CD4-positive, alpha-beta memory T cell (primary cell): ENCODE measurements at regions not wholly inside any gene's neighbourhood (a gene's known extent, or its start where the extent isn't known, plus 50 kb on each side); places are given as distances from the start of the nearest gene placed in this dataset.
A peak's percentile ranks its signal among the peaks of the same experiment; 100 is the strongest.

Source experiments
- CTCF ChIA-PET: fragments of 350-600 bp; sonication (Branson Sonifier 250); formaldehyde crosslinking; loops from one replicate; lab custom pipeline; 2021; ENCODE audit warnings: inconsistent platforms; ENCODE audit not compliant: partially characterized antibody; lab: Charles Lee
- POLR2A ChIA-PET: fragments of 350-600 bp; sonication (Branson Sonifier 250); formaldehyde crosslinking; loops from one replicate; lab custom pipeline; 2021; ENCODE audit not compliant: partially characterized antibody; lab: Charles Lee
- DNase-seq, 5 donors: peaks; one replicate each; pipeline versions ENCODE4 v3.0.0 to v3.0.0-alpha.2; 2020 to 2022; ENCODE audit warnings: mixed read lengths in 1 of 5
- H3K27ac ChIP-seq: one replicate; pipeline ENCODE4 v1.7.0; 2013; ENCODE audit warnings: low read depth, low read length
- H3K27me3 ChIP-seq: 2 replicates; pipeline ENCODE4 v1.7.0; 2013; ENCODE audit warnings: mild to moderate bottlenecking, low read length, moderate library complexity; ENCODE audit not compliant: insufficient read depth
- H3K36me3 ChIP-seq: 2 replicates; pipeline ENCODE4 v1.7.0; 2013; ENCODE audit warnings: mild to moderate bottlenecking, low read length, moderate library complexity; ENCODE audit not compliant: insufficient read depth
- H3K4me1 ChIP-seq: 2 replicates; pipeline ENCODE4 v1.7.0; 2013; ENCODE audit warnings: mild to moderate bottlenecking, low read length, moderate library complexity; ENCODE audit not compliant: insufficient read depth
- H3K4me3 ChIP-seq, 2 donors: one replicate each; pipeline ENCODE4 v1.7.0; 2013; ENCODE audit warnings: low read length in 2 of 2, mild to moderate bottlenecking in 1 of 2
- H3K9me3 ChIP-seq, 2 donors: one replicate each; pipeline ENCODE4 v1.7.0; 2013; ENCODE audit warnings: low read length in 2 of 2, control low read depth in 1 of 2; ENCODE audit not compliant: control insufficient read depth in 1 of 2
- H3K27ac Mint-ChIP-seq, 7 donors: one replicate each; pipeline ENCODE4 v1.8.0; 2020 to 2021; ENCODE audit warnings: mixed read lengths in 7 of 7, mild to moderate bottlenecking in 6 of 7, inconsistent platforms in 3 of 7, moderate library complexity in 3 of 7
- H3K27me3 Mint-ChIP-seq, 2 donors: one replicate each; pipeline ENCODE4 v1.8.0; 2020 to 2021; ENCODE audit warnings: mixed read lengths in 2 of 2
- H3K36me3 Mint-ChIP-seq, 2 donors: one replicate each; pipeline ENCODE4 v1.8.0; 2020 to 2021; ENCODE audit warnings: mixed read lengths in 2 of 2, inconsistent platforms in 1 of 2, mild to moderate bottlenecking in 1 of 2
- H3K4me1 Mint-ChIP-seq, 4 donors: one replicate each; pipeline ENCODE4 v1.8.0; 2020 to 2021; ENCODE audit warnings: mixed read lengths in 4 of 4, mild to moderate bottlenecking in 1 of 4
- H3K4me3 Mint-ChIP-seq, 8 donors: one replicate each; pipeline ENCODE4 v1.8.0; 2020 to 2021; ENCODE audit warnings: mixed read lengths in 8 of 8, mild to moderate bottlenecking in 7 of 8, moderate library complexity in 6 of 8, inconsistent platforms in 3 of 8
- H3K9me3 Mint-ChIP-seq, 8 donors: one replicate each; pipeline ENCODE4 v1.8.0; 2020 to 2021; ENCODE audit warnings: mixed read lengths in 8 of 8, mild to moderate bottlenecking in 5 of 8, inconsistent platforms in 3 of 8, moderate library complexity in 1 of 8
- intact Hi-C: fragments of 100-400 bp; cut with micrococcal nuclease; formaldehyde crosslinking; loops from one replicate; pipeline ENCODE4 v1.15.1; 2023

- Histone ChIP-seq H3K9me3 (no peaks in the 10 kb centered on the region), H3K36me3 (no peaks in the 10 kb centered on the region), H3K4me3 (no peak overlapping the region), H3K4me1 (no peaks in the 10 kb centered on the region), H3K27ac (no peak overlapping the region), H3K27me3 (no peaks in the 10 kb centered on the region)
- H3K9me3 Mint-ChIP-seq: peaks cover 0 to 30% (median 19%) of the 10 kb centered on the region in 8 donors
- no peaks in the 10 kb centered on the region for H3K27me3 Mint-ChIP-seq
- no peak overlapping the region for H3K27ac Mint-ChIP-seq
- H3K36me3 Mint-ChIP-seq: peaks cover 3 to 4% of the 10 kb centered on the region in 2 donors
- DNase-seq: no peak
- CTCF ChIA-PET: interaction anchor here (0.6 kb wide), 1 partner anchor 11 kb away, joined by 3 read pairs; no protein-coding TSS in a partner anchor
- H3K4me3 Mint-ChIP-seq: no peak overlapping the region
- intact Hi-C loops: no loop called here
- no peaks in the 10 kb centered on the region for H3K4me1 Mint-ChIP-seq
- POLR2A ChIA-PET: no interaction called here
Observed at GRCh38 chr4:148565801-148566200, 123.6 kb upstream of the NR3C2 start.

GRCh38 chr4:148563684-148564083, 121.5 kb upstream of the NR3C2 start:
- DNase-seq: no peak

GRCh38 chr4:148561467-148561866, 119.3 kb upstream of the NR3C2 start:
- Mint-ChIP-seq H3K27me3 (no peaks in the 10 kb centered on the region), H3K4me1 (no peaks in the 10 kb centered on the region), H3K27ac (no peak overlapping the region), H3K4me3 (no peak overlapping the region), H3K36me3 (no peaks in the 10 kb centered on the region), H3K9me3 (no peaks in the 10 kb centered on the region)
- H3K4me3 ChIP-seq: no peak overlapping the region
- H3K9me3 ChIP-seq: no peaks in the 10 kb centered on the region
- no peaks in the 10 kb centered on the region for H3K27me3 ChIP-seq
- DNase-seq: no peak
- H3K36me3 ChIP-seq: no peaks in the 10 kb centered on the region
- H3K4me1 ChIP-seq: no peaks in the 10 kb centered on the region
- CTCF ChIA-PET: no interaction called here
- no peak overlapping the region for H3K27ac ChIP-seq
- intact Hi-C loops: no loop called here
- POLR2A ChIA-PET: no interaction called here

More at GRCh38 chr4:148563684-148564083, 121.5 kb upstream of the NR3C2 start:
- CTCF ChIA-PET: no interaction called here
- H3K27me3 ChIP-seq: no peaks in the 10 kb centered on the region
- no peak overlapping the region for H3K4me3 ChIP-seq
- no peaks in the 10 kb centered on the region for H3K4me1 Mint-ChIP-seq
- no peaks in the 10 kb centered on the region for H3K9me3 ChIP-seq
- H3K27ac ChIP-seq: no peak overlapping the region
- no peaks in the 10 kb centered on the region for H3K36me3 ChIP-seq
- peaks cover 0 to 13% (median 4%) of the 10 kb centered on the region in 8 donors for H3K9me3 Mint-ChIP-seq
- no peak overlapping the region for H3K4me3 Mint-ChIP-seq
- peaks cover 1 to 3% of the 10 kb centered on the region in 2 donors for H3K36me3 Mint-ChIP-seq
- no peak overlapping the region for H3K27ac Mint-ChIP-seq
- intact Hi-C loops: no loop called here
- H3K27me3 Mint-ChIP-seq: no peaks in the 10 kb centered on the region
- POLR2A ChIA-PET: no interaction called here
- H3K4me1 ChIP-seq: no peaks in the 10 kb centered on the region

- CTCF ChIA-PET: no interaction called here
Observed at GRCh38 chr4:148557793-148558192, 115.6 kb upstream of the NR3C2 start.

GRCh38 chr4:148550788-148551187, 108.6 kb upstream of the NR3C2 start:
- H3K9me3 ChIP-seq: no peaks in the 10 kb centered on the region
- H3K4me1 ChIP-seq: no peaks in the 10 kb centered on the region
- ChIA-PET POLR2A (no interaction called here), CTCF (no interaction called here)
- Mint-ChIP-seq H3K27ac (no peak overlapping the region), H3K9me3 (no peaks in the 10 kb centered on the region), H3K4me1 (no peaks in the 10 kb centered on the region), H3K27me3 (no peaks in the 10 kb centered on the region), H3K36me3 (no peaks in the 10 kb centered on the region), H3K4me3 (no peak overlapping the region)
- no peaks in the 10 kb centered on the region for H3K27me3 ChIP-seq
- intact Hi-C loops: no loop called here
- no peak for DNase-seq
- no peak overlapping the region for H3K4me3 ChIP-seq
- no peak overlapping the region for H3K27ac ChIP-seq
- no peaks in the 10 kb centered on the region for H3K36me3 ChIP-seq

More at GRCh38 chr4:148557793-148558192, 115.6 kb upstream of the NR3C2 start:
- no peaks in the 10 kb centered on the region for H3K9me3 Mint-ChIP-seq
- no peaks in the 10 kb centered on the region for H3K27me3 Mint-ChIP-seq
- no peaks in the 10 kb centered on the region for H3K4me1 Mint-ChIP-seq
- intact Hi-C loops: no loop called here
- Histone ChIP-seq H3K4me1 (no peaks in the 10 kb centered on the region), H3K4me3 (no peak overlapping the region), H3K27me3 (no peaks in the 10 kb centered on the region), H3K27ac (no peak overlapping the region), H3K36me3 (no peaks in the 10 kb centered on the region), H3K9me3 (no peaks in the 10 kb centered on the region)
- peak overlapping the region in 1 of 7 donors; percentile 31 for H3K27ac Mint-ChIP-seq
- H3K4me3 Mint-ChIP-seq: no peak overlapping the region
- POLR2A ChIA-PET: no interaction called here
- no peak for DNase-seq
- no peaks in the 10 kb centered on the region for H3K36me3 Mint-ChIP-seq

GRCh38 chr4:148542922-148543623, 100.9 kb upstream of the NR3C2 start:
- ChIA-PET CTCF (no interaction called here), POLR2A (no interaction called here)
- H3K27me3 ChIP-seq: no peaks in the 10 kb centered on the region
- peaks cover 0 to 2% (median 0%) of the 10 kb centered on the region in 8 donors for H3K9me3 Mint-ChIP-seq
- H3K27me3 Mint-ChIP-seq: no peaks in the 10 kb centered on the region
- no peak overlapping the region for H3K27ac Mint-ChIP-seq
- no peaks in the 10 kb centered on the region for H3K9me3 ChIP-seq
- no peaks in the 10 kb centered on the region for H3K36me3 ChIP-seq
- H3K36me3 Mint-ChIP-seq: peaks cover 0 to under 1% of the 10 kb centered on the region in 2 donors
- H3K4me1 ChIP-seq: no peaks in the 10 kb centered on the region
- H3K27ac ChIP-seq: no peak overlapping the region
- H3K4me3 Mint-ChIP-seq: no peak overlapping the region
- intact Hi-C loops: no loop called here
- no peak for DNase-seq
- H3K4me1 Mint-ChIP-seq: no peaks in the 10 kb centered on the region
- H3K4me3 ChIP-seq: no peak overlapping the region

- Histone ChIP-seq H3K36me3 (no peaks in the 10 kb centered on the region), H3K4me3 (no peak overlapping the region), H3K27me3 (no peaks in the 10 kb centered on the region), H3K4me1 (no peaks in the 10 kb centered on the region), H3K9me3 (no peaks in the 10 kb centered on the region), H3K27ac (no peak overlapping the region)
- Mint-ChIP-seq H3K27me3 (peaks cover 0 to 1% of the 10 kb centered on the region in 2 donors), H3K27ac (no peak overlapping the region), H3K4me1 (no peaks in the 10 kb centered on the region), H3K36me3 (peaks cover 0 to 7% of the 10 kb centered on the region in 2 donors), H3K4me3 (no peak overlapping the region), H3K9me3 (peaks cover 0 to 7% (median 1%) of the 10 kb centered on the region in 8 donors)
- no peak for DNase-seq
- intact Hi-C loops: no loop called here
- ChIA-PET CTCF (no interaction called here), POLR2A (no interaction called here)
Observed at GRCh38 chr4:148540622-148541326, 98.6 kb upstream of the NR3C2 start.
